ENCODE measurements at regions not wholly inside any gene's neighbourhood (a gene's known extent, or its start where the extent isn't known, plus 50 kb on each side); places are given as distances from the start of the nearest gene placed in this dataset.
"Not testable (repeated sequence)": the region's sequence is repeated elsewhere in the genome, so short reads cannot be mapped to it uniquely, and the experiment has no call there.

DNA sequence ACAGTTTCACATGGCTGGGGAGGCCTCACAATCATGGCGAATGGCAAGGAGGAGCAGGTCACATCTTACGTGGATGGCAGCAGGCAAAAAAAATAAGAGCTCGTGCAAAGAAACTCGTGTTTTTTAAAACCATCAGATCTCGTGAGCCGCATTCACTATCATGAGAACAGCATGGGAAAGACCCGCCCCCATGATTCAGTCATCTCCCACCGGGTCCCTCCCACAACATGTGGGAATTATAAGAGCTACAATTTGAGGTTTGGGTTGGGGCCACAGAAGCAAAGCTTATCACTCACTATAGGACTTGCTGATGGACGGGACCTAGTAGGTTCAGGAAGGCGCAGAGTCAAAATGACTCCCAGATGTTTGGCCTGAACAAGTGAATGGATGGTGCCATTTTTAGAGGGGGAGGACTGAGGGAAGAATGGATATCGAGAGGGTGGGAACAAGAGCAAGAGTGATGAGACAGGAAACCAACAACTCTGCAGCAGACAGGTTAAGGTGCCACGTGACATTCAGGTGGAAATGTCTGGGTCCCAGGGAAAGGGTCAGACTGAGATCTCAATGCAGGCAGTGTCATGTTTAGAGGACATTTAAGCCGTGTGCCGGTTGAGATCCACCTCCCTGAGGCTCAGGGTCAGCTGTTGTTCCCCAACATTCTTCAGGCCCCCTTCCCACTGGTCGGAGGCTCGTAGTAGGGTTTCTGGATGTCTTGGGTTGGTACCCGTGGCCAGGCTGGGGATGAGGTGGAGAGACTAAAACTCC, 85.7 kb downstream of the MYCN start:
- DNase-seq (ENCODE audit: low spot score): no peak
- Histone ChIP-seq H3K36me3 (no peaks in the 10 kb centered on the region), H3K4me3 (no peak overlapping the region), H3K27ac (no peak overlapping the region), H3K27me3 (replicated peaks; ENCODE audit: insufficient read depth) (no peaks in the 10 kb centered on the region), H3K4me1 (replicated peaks) (no peaks in the 10 kb centered on the region), H3K9me3 (no peaks in the 10 kb centered on the region)
- WGBS: 84% methylated on average over 17 of the region's 17 CpGs
- intact Hi-C loops (cut with DNase I): no loop called here
- no peak for TF ChIP-seq POLR2AphosphoS5 (IDR thresholded peaks at IDR 0.05)
- no peak for TF ChIP-seq POLR2A (IDR thresholded peaks at IDR 0.05)

- H3K4me1 ChIP-seq (replicated peaks): no peaks in the 10 kb centered on the region
- DNase-seq (ENCODE audit: low spot score): no peak
- intact Hi-C loops (cut with DNase I): no loop called here
- H3K27me3 ChIP-seq (replicated peaks; ENCODE audit: insufficient read depth): no peaks in the 10 kb centered on the region
- TF ChIP-seq POLR2AphosphoS5 (IDR thresholded peaks at IDR 0.05) (no peak), POLR2A (IDR thresholded peaks at IDR 0.05) (no peak), CTCF (IDR thresholded peaks at IDR 0.05) (no peak)
- 73% methylated on average over 8 of the region's 8 CpGs for WGBS
- no peaks in the 10 kb centered on the region for H3K36me3 ChIP-seq
- H3K27ac ChIP-seq: no peak overlapping the region
- H3K4me3 ChIP-seq: no peak overlapping the region
- no peaks in the 10 kb centered on the region for H3K9me3 ChIP-seq
These were observed 85.0 kb downstream of the MYCN start for GRCh38 chr2:16025211-16025875.

DNA sequence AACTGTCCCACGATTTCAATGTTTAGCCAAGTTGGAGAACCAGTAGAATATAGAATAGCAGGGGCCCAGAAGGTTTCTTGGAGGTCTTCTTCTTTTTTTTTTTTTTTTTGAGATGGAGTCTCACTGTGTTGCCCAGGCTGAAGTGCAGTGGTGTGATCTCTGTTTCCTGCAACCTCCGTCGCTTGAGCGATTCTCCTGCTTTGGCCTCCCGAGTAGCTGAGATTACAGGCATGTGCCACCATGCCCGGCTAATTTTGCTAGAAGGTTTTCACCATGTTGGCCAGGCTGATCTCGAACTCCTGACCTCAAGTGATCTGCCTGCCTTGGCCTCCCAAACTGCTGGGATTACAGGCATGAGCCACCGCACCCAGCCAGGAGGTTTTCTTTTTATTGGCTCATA, 84.3 kb downstream of the MYCN start:
- DNase-seq (ENCODE audit: low spot score); H3K4me1 ChIP-seq (replicated peaks); H3K27ac ChIP-seq; H3K36me3 ChIP-seq; H3K4me3 ChIP-seq; H3K27me3 ChIP-seq (replicated peaks; ENCODE audit: insufficient read depth); intact Hi-C loops (cut with DNase I); H3K9me3 ChIP-seq: not testable (repeated sequence)
- WGBS: 83% methylated on average over 8 of the region's 8 CpGs

DNA sequence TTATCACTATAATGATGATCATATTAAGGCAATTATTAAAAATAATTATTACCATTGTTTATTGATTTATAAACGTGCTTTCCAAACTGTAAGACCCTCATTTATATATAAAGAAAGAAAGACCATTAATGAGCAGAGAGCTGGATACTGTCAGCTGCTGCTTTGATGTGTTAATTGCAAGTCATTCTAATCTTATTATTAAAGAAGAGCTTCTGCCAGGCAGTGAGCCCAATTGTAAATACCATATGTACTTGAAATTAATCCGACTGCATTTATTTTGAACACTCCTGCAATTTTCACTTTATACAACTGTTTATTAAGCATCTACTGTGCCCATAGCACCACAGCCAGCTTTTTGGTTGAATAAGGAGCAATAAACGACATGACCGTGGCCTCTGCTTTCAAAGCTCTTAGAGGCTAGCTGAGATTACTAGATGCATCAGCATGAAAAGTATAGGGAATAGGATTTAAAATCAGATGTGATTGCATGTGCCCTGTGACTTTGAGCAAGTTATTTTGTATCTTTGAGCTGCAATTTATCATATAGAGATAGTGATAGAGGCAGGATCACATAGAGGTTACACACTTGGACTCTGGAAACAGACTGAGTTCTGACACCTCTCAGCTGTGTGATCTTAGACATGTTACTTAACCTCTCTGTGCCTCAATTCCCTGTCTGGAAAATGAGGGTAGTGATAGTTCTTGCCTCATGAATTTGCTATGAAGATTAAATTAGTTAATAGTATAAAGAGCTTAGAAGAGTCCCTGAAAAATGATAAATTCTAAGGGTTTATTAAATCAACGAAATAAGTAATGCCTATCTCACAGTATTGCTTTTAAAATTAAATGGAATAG, 83.4 kb downstream of the MYCN start:
- Histone ChIP-seq H3K9me3 (no peaks in the 10 kb centered on the region), H3K27ac (no peak overlapping the region), H3K36me3 (no peaks in the 10 kb centered on the region), H3K27me3 (replicated peaks; ENCODE audit: insufficient read depth) (no peaks in the 10 kb centered on the region), H3K4me3 (no peak overlapping the region), H3K4me1 (replicated peaks) (no peaks in the 10 kb centered on the region)
- TF ChIP-seq POLR2A (IDR thresholded peaks at IDR 0.05) (no peak), CTCF (IDR thresholded peaks at IDR 0.05) (no peak), POLR2AphosphoS5 (IDR thresholded peaks at IDR 0.05) (no peak)
- no peak for DNase-seq (ENCODE audit: low spot score)
- WGBS: 68% methylated on average over 5 of the region's 5 CpGs
- intact Hi-C loops (cut with DNase I): no loop called here

- 77% methylated on average over 6 of the region's 6 CpGs for WGBS
- no peaks in the 10 kb centered on the region for H3K36me3 ChIP-seq
- intact Hi-C loops (cut with DNase I): no loop called here
- no peak for DNase-seq (ENCODE audit: low spot score)
- no peaks in the 10 kb centered on the region for H3K9me3 ChIP-seq
- H3K27ac ChIP-seq: no peak overlapping the region
- TF ChIP-seq POLR2A (IDR thresholded peaks at IDR 0.05) (no peak), POLR2AphosphoS5 (IDR thresholded peaks at IDR 0.05) (no peak), CTCF (IDR thresholded peaks at IDR 0.05) (no peak)
- H3K4me3 ChIP-seq: no peak overlapping the region
- H3K27me3 ChIP-seq (replicated peaks; ENCODE audit: insufficient read depth): no peaks in the 10 kb centered on the region
- H3K4me1 ChIP-seq (replicated peaks): no peaks in the 10 kb centered on the region
These were observed 82.3 kb downstream of the MYCN start for GRCh38 chr2:16022548-16023240.
